H1 (cell line): ENCODE measurements at regions not wholly inside any gene's neighbourhood (a gene's known extent, or its start where the extent isn't known, plus 50 kb on each side); places are given as distances from the start of the nearest gene placed in this dataset.

ENCODE experiments used
- CTCF ChIA-PET: fragments of 300-600 bp; sonication (Branson Sonifier 250); formaldehyde crosslinking; loops from one replicate; lab custom pipeline; 2021; ENCODE audit not compliant: partially characterized antibody; lab: Charles Lee
- POLR2A ChIA-PET: fragments of 300-600 bp; sonication (Branson Sonifier 250); formaldehyde crosslinking; loops from one replicate; lab custom pipeline; 2021; ENCODE audit warnings: inconsistent platforms; ENCODE audit not compliant: partially characterized antibody; lab: Charles Lee
- DNase-seq, 2 experiments: peaks; one replicate each; pipeline versions ENCODE4 v3.0.0 to v3.0.0-alpha.2; 2010 to 2022; ENCODE audit warnings: low spot score in 2 of 2, low read depth in 1 of 2, mixed read lengths in 1 of 2
- FAIRE-seq: peaks from 2 replicates; lab custom pipeline; 2011; peaks lifted over from hg19 to GRCh38; lab: Jason Lieb, UNC
- H2AFZ ChIP-seq: 2 replicates; pipeline ENCODE4 v1.8.1; 2012; ENCODE audit warnings: low read length, inconsistent platforms
- H2AK5ac ChIP-seq: 2 replicates; pipeline ENCODE4 v1.6.1; 2013; ENCODE audit warnings: low read depth, low read length
- H2BK120ac ChIP-seq: replicated peaks from 2 replicates; pipeline ENCODE3; 2013; ENCODE audit warnings: low read depth, low read length, inconsistent platforms
- H2BK12ac ChIP-seq: 2 replicates; pipeline ENCODE4 v1.6.1; 2013; ENCODE audit warnings: low read depth, low read length
- H2BK15ac ChIP-seq: 2 replicates; pipeline ENCODE4 v1.6.1; 2013; ENCODE audit warnings: low read length
- H2BK20ac ChIP-seq: 2 replicates; pipeline ENCODE4 v1.6.1; 2013; ENCODE audit warnings: low read length
- H2BK5ac ChIP-seq: 2 replicates; pipeline ENCODE4 v1.6.1; 2013; ENCODE audit warnings: low read depth, low read length
- H3K14ac ChIP-seq: 2 replicates; pipeline ENCODE4 v1.6.1; 2013; ENCODE audit warnings: inconsistent platforms; ENCODE audit not compliant: insufficient read length
- H3K18ac ChIP-seq: 2 replicates; pipeline ENCODE4 v1.6.1; 2013; ENCODE audit warnings: low read length; ENCODE audit errors: extremely low read depth
- H3K23ac ChIP-seq: 2 replicates; pipeline ENCODE4 v1.6.1; 2013; ENCODE audit warnings: inconsistent platforms; ENCODE audit not compliant: insufficient read length
- H3K23me2 ChIP-seq: 2 replicates; pipeline ENCODE4 v1.6.1; 2013; ENCODE audit warnings: low read depth, low read length
- H3K27ac ChIP-seq: 2 replicates; pipeline ENCODE4 v1.6.1; 2011; ENCODE audit warnings: low read depth, low read length, inconsistent platforms
- H3K27me3 ChIP-seq, 4 experiments: replicated peaks in 1 of 4; 1 replicate in 1 of 4; 2 replicates in 3 of 4; pipeline versions ENCODE4 v1.6.1 to v1.8.1; 2011 to 2013; ENCODE audit warnings: low read length in 3 of 4, mild to moderate bottlenecking in 3 of 4, inconsistent platforms in 2 of 4, mixed read lengths in 2 of 4, moderate library complexity in 1 of 4; ENCODE audit not compliant: control insufficient read depth in 3 of 4, insufficient read depth in 3 of 4; ENCODE audit errors: extremely low read depth in 1 of 4
- H3K36me3 ChIP-seq, 4 experiments: 2 replicates each; pipeline versions ENCODE4 v1.6.1 to v1.8.1; 2011 to 2013; ENCODE audit warnings: mild to moderate bottlenecking in 4 of 4, low read length in 3 of 4, moderate library complexity in 2 of 4, control low read depth in 1 of 4, inconsistent platforms in 1 of 4; ENCODE audit not compliant: insufficient read depth in 4 of 4, control insufficient read depth in 2 of 4
- H3K4ac ChIP-seq: replicated peaks from 2 replicates; pipeline ENCODE3; 2013; ENCODE audit warnings: low read length, low read depth, mixed read lengths, inconsistent platforms; ENCODE audit not compliant: insufficient read length
- H3K4me1 ChIP-seq, 4 experiments: replicated peaks in 1 of 4; 1 replicate in 1 of 4; 2 replicates in 3 of 4; pipeline versions ENCODE4 v1.6.1 to v1.8.1; 2011 to 2013; ENCODE audit warnings: low read length in 3 of 4, inconsistent platforms in 2 of 4, mixed read lengths in 1 of 4; ENCODE audit not compliant: insufficient read depth in 4 of 4, control insufficient read depth in 3 of 4
- H3K4me2 ChIP-seq, 2 experiments: 2 replicates each; pipeline versions ENCODE4 v1.6.1 to v1.8.1; 2011 to 2013; ENCODE audit warnings: low read depth in 2 of 2, low read length in 2 of 2, control low read depth in 1 of 2, inconsistent platforms in 1 of 2, mild to moderate bottlenecking in 1 of 2; ENCODE audit not compliant: insufficient read depth in 1 of 2
- H3K4me3 ChIP-seq, 4 experiments: fragments of 200-600, 300-600 bp in 1 of 4; sonication (generic), shearing (Covaris generic), sonication (Bioruptor Twin) in 1 of 4; 2 replicates each; pipeline versions ENCODE4 v1.5.1 to v1.8.1; 2011 to 2016; ENCODE audit warnings: low read length in 4 of 4, low read depth in 3 of 4, control low read depth in 2 of 4, inconsistent platforms in 2 of 4, mild to moderate bottlenecking in 2 of 4, mixed read lengths in 1 of 4, moderate library complexity in 1 of 4; ENCODE audit not compliant: insufficient read depth in 2 of 4; ENCODE audit errors: extremely low read depth in 1 of 4
- H3K56ac ChIP-seq: replicated peaks from 2 replicates; pipeline ENCODE3; 2013; ENCODE audit warnings: low read depth, mild to moderate bottlenecking, mixed read lengths, low read length, inconsistent platforms; ENCODE audit not compliant: insufficient read length
- H3K79me1 ChIP-seq: 2 replicates; pipeline ENCODE4 v1.6.1; 2013; ENCODE audit warnings: low read depth, low read length, control low read depth
- H3K79me2 ChIP-seq, 2 experiments: 2 replicates each; pipeline versions ENCODE4 v1.6.1 to v1.8.1; 2012 to 2013; ENCODE audit warnings: low read length in 2 of 2, mild to moderate bottlenecking in 2 of 2, inconsistent platforms in 1 of 2; ENCODE audit not compliant: insufficient read depth in 2 of 2, control insufficient read depth in 1 of 2
- H3K9ac ChIP-seq, 4 experiments: replicated peaks in 1 of 4; 1 replicate in 1 of 4; 2 replicates in 3 of 4; pipeline versions ENCODE4 v1.6.1 to v1.8.1; 2011 to 2013; ENCODE audit warnings: low read depth in 3 of 4, low read length in 3 of 4, control low read depth in 2 of 4, mild to moderate bottlenecking in 2 of 4, moderate library complexity in 2 of 4, inconsistent platforms in 1 of 4; ENCODE audit errors: extremely low read depth in 1 of 4
- H3K9me3 ChIP-seq, 2 experiments: 2 replicates each; pipeline versions ENCODE4 v1.6.1 to v1.8.1; 2012 to 2013; ENCODE audit warnings: mild to moderate bottlenecking in 2 of 2, moderate library complexity in 2 of 2, control low read depth in 1 of 2, inconsistent platforms in 1 of 2, low read depth in 1 of 2, low read length in 1 of 2, mixed read lengths in 1 of 2; ENCODE audit not compliant: insufficient read depth in 2 of 2
- H4K20me1 ChIP-seq, 2 experiments: replicated peaks in 1 of 2; 2 replicates each; pipeline versions ENCODE3 to v1.8.1; 2011 to 2013; ENCODE audit warnings: inconsistent platforms in 2 of 2, low read length in 2 of 2, mild to moderate bottlenecking in 1 of 2; ENCODE audit not compliant: insufficient read depth in 2 of 2, control insufficient read depth in 1 of 2
- H4K5ac ChIP-seq: 2 replicates; pipeline ENCODE4 v1.6.1; 2013; ENCODE audit warnings: low read length, low read depth, mixed read lengths, inconsistent platforms; ENCODE audit not compliant: insufficient read length
- H4K8ac ChIP-seq: 2 replicates; pipeline ENCODE4 v1.8.0; 2013; ENCODE audit warnings: mild to moderate bottlenecking, moderate library complexity, low read length, inconsistent platforms; ENCODE audit not compliant: insufficient read depth; ENCODE audit errors: extremely low read depth
- H4K91ac ChIP-seq: replicated peaks from 2 replicates; pipeline ENCODE3; 2013; ENCODE audit warnings: low read length, mixed read lengths, inconsistent platforms; ENCODE audit not compliant: insufficient read length
- BACH1 ChIP-seq: IDR thresholded peaks from 2 replicates; pipeline ENCODE4 v1.6.1; 2012; ENCODE audit warnings: low read length, improper control_type of control experiment
- BCL11A ChIP-seq, 2 experiments: IDR thresholded peaks; one replicate each; pipeline ENCODE4 v1.6.1; 2011; ENCODE audit warnings: low read depth in 2 of 2, low read length in 2 of 2, mild to moderate bottlenecking in 2 of 2
- CBX8 ChIP-seq: fragments of 300-800, 300-1000 bp; sonication (generic); IDR thresholded peaks from 2 replicates; pipeline ENCODE4 v1.7.1; 2016; ENCODE audit warnings: low read depth, low read length, borderline replicate concordance
- CHD1 ChIP-seq: IDR thresholded peaks from 2 replicates; pipeline ENCODE4 v1.6.1; 2012; ENCODE audit warnings: low read depth, low read length, improper control_type of control experiment
- EGR1 ChIP-seq: IDR thresholded peaks from 2 replicates; pipeline ENCODE4 v1.6.1; 2011; ENCODE audit warnings: low read depth, low read length, borderline replicate concordance
- GTF2F1 ChIP-seq: IDR thresholded peaks from 2 replicates; pipeline ENCODE4 v1.6.1; 2012; ENCODE audit warnings: low read depth, low read length, improper control_type of control experiment, borderline replicate concordance
- JUN ChIP-seq: IDR thresholded peaks from 2 replicates; pipeline ENCODE4 v1.6.1; 2011; ENCODE audit warnings: low read depth, mild to moderate bottlenecking, improper control_type of control experiment, low read length
- KDM5A ChIP-seq: fragments of 200-600 bp; IDR thresholded peaks from 2 replicates; pipeline ENCODE4 v1.7.1; 2012; ENCODE audit warnings: mild to moderate bottlenecking, low read length, inconsistent platforms, mixed read lengths
- MAFK ChIP-seq: IDR thresholded peaks from 2 replicates; pipeline ENCODE4 v1.6.1; 2012; ENCODE audit warnings: low read depth, mild to moderate bottlenecking, improper control_type of control experiment, low read length
- RFX5 ChIP-seq: IDR thresholded peaks from 2 replicates; pipeline ENCODE4 v1.6.1; 2011; ENCODE audit warnings: low read depth, low read length, improper control_type of control experiment, borderline replicate concordance
- SAP30 ChIP-seq: fragments of 300-600 bp; sonication (generic); IDR thresholded peaks from 2 replicates; pipeline ENCODE4 v1.7.1; 2012; ENCODE audit warnings: low read length, moderate library complexity, mild to moderate bottlenecking, inconsistent platforms; ENCODE audit not compliant: insufficient read depth, insufficient replicate concordance
- SIRT6 ChIP-seq: IDR thresholded peaks from one replicate; pipeline ENCODE4 v1.7.1; 2012; ENCODE audit warnings: low read length, inconsistent platforms
- SP2 ChIP-seq: IDR thresholded peaks from 2 replicates; pipeline ENCODE4 v1.6.1; 2012; ENCODE audit warnings: mild to moderate bottlenecking, low read length, inconsistent platforms
- YY1 ChIP-seq: IDR thresholded peaks from 2 replicates; pipeline ENCODE4 v1.6.1; 2011; ENCODE audit warnings: low read depth, mild to moderate bottlenecking, low read length
- WGBS, 2 experiments: shearing (Covaris generic) in 1 of 2; methylation state at CpG; one replicate each; pipeline versions ENCODE4 v1.1.6 to v1.1.7; 2013 to 2015; ENCODE audit warnings: low lambda C conversion rate in 2 of 2, mixed read lengths in 2 of 2, inconsistent platforms in 1 of 2, low coverage in 1 of 2, missing lambda C conversion rate in 1 of 2; ENCODE audit not compliant: insufficient replicate concordance in 2 of 2, insufficient coverage in 1 of 2, insufficient read length in 1 of 2; ENCODE audit errors: extremely low coverage in 1 of 2, missing lambda C conversion rate in 1 of 2; 5-methylcytosine and 5-hydroxymethylcytosine counted together
- TF ChIP-seq, protein P1 (sequence below): IDR thresholded peaks from 2 replicates; pipeline ENCODE4 v1.6.1; 2011; ENCODE audit warnings: low read length, improper control_type of control experiment

DNA sequence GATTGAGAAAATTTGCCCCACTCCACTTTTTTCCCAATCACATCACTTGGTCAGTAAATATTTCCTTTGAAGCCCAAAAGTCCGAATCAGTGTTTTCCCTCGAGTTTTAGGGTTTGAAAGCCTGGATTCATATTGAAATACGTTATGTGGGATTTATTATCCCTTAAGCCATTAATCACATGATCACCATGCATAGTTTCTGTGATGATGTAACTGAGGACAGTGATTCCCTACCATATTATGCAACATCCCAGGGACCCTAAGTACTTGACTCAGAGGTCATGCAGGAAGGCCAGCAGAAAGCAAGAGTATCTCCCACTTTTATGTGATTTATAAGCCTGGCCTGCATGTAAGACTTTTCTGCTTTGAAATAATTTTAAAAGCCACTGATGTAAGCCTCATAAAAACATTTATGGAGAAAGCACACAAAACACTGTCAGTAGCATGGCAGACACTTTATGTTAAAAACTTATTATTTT lies 630.6 kb upstream of the ZWINT start:
- H2BK20ac ChIP-seq = no peak overlapping the region
- H3K23me2 ChIP-seq = no peaks in the 10 kb centered on the region
- no peak overlapping the region for H2BK120ac ChIP-seq
- H2AK5ac ChIP-seq = no peak overlapping the region
- H3K36me3 ChIP-seq = no peaks in the 10 kb centered on the region
- peak; percentile 13 for FAIRE-seq
- POLR2A ChIA-PET = no interaction called here
- TF ChIP-seq GTF2F1 (no peak), SIRT6 (no peak), BACH1 (no peak), MAFK (no peak), EGR1 (no peak), BCL11A (IDR thresholded peaks at IDR 0.05; ENCODE audit: low read depth in 2 of 2, low read length in 2 of 2) (no peak), SAP30 (no peak), YY1 (no peak), JUN (no peak), RFX5 (no peak), CBX8 (no peak), SP2 (no peak), CHD1 (no peak), KDM5A (no peak)
- TF ChIP-seq, protein P1, sequence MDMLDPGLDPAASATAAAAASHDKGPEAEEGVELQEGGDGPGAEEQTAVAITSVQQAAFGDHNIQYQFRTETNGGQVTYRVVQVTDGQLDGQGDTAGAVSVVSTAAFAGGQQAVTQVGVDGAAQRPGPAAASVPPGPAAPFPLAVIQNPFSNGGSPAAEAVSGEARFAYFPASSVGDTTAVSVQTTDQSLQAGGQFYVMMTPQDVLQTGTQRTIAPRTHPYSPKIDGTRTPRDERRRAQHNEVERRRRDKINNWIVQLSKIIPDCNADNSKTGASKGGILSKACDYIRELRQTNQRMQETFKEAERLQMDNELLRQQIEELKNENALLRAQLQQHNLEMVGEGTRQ = no peak
- H3K14ac ChIP-seq = no peak overlapping the region
- H3K4me3 ChIP-seq = no peak overlapping the region
- H2BK12ac ChIP-seq = no peak overlapping the region
- CTCF ChIA-PET = no interaction called here
- no peaks in the 10 kb centered on the region for H3K79me2 ChIP-seq
- no peak overlapping the region for H3K4ac ChIP-seq
- no peak overlapping the region for H3K18ac ChIP-seq
- no peak overlapping the region for H3K27ac ChIP-seq
- H3K9me3 ChIP-seq = no peaks in the 10 kb centered on the region
- no peaks in the 10 kb centered on the region for H4K20me1 ChIP-seq
- H4K8ac ChIP-seq = no peak overlapping the region
- H3K79me1 ChIP-seq = no peaks in the 10 kb centered on the region
- no peaks in the 10 kb centered on the region for H3K4me1 ChIP-seq
- no peak overlapping the region for H2BK5ac ChIP-seq
- WGBS, 2 experiments = 79% methylated on average over 3 of the region's 3 CpGs; no CpG with 5 or more reads in 1 of the 2 experiments
- no peak overlapping the region for H4K91ac ChIP-seq
- no peak overlapping the region for H2AFZ ChIP-seq
- no peak for DNase-seq
- H3K4me2 ChIP-seq = no peak overlapping the region
- H3K23ac ChIP-seq = no peak overlapping the region
- no peak overlapping the region for H3K56ac ChIP-seq
- no peak overlapping the region for H4K5ac ChIP-seq
- H2BK15ac ChIP-seq = no peak overlapping the region
- no peak overlapping the region for H3K9ac ChIP-seq
- H3K27me3 ChIP-seq = peaks cover 0 to 1% (median 0%) of the 10 kb centered on the region in 4 experiments; a peak in 1 of 7 replicates
